ENCODE measurements at regions not wholly inside any gene's neighbourhood (a gene's known extent, or its start where the extent isn't known, plus 50 kb on each side); places are given as distances from the start of the nearest gene placed in this dataset.
A peak's percentile ranks its signal among the peaks of the same experiment; 100 is the strongest.

DNA sequence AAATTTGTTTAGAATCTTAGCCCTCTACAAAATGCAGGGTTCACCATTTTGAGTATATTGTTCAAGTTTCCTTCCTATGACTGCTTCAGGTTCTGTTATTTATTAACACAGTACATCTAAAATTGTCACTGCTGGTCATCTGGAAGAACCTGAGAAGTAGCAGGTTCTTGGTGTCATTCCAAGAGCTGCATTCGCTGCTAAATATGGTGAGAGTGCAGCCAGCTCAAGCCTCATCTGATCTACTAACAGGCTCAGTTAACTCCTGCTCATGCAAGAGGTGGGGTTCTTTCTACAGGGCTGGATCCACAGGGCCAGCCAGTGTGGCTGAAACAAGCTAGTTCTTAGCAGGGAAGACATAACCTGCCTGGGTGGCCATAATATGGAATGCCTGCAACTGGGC, 1946.1 kb downstream of the TP53TG3F start:
- no peak overlapping the region for H3K4me3 Mint-ChIP-seq
- H3K9me3 Mint-ChIP-seq, result peaks cover 14% of the 10 kb centered on the region
- H3K27me3 Mint-ChIP-seq, result no peaks in the 10 kb centered on the region
- no peak for DNase-seq
- H3K36me3 Mint-ChIP-seq, result no peaks in the 10 kb centered on the region
- H3K4me1 Mint-ChIP-seq, result no peaks in the 10 kb centered on the region
- no peak overlapping the region for H3K27ac Mint-ChIP-seq

DNA sequence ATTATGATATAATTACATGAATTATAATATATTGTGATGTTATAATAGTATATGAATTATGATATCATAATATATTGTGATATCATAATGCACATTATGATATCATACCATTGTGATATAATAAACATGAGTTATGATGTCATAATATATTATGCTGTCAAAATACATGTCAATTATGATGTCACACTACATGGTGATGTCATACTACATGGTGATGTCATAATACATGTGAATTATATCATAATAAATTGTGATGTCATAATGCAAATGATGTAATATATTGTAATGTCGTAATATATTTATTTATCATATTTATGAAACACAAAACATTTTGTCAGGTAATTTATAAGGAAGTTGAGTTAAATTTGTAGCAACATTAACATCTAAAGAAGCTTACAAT, 1950.1 kb downstream of the TP53TG3F start:
- H3K36me3 Mint-ChIP-seq, result no peaks in the 10 kb centered on the region
- no peaks in the 10 kb centered on the region for H3K27me3 Mint-ChIP-seq
- H3K4me3 Mint-ChIP-seq, result no peak overlapping the region
- peaks cover 14% of the 10 kb centered on the region for H3K9me3 Mint-ChIP-seq
- no peaks in the 10 kb centered on the region for H3K4me1 Mint-ChIP-seq
- no peak overlapping the region for H3K27ac Mint-ChIP-seq
- DNase-seq, result no peak

DNA sequence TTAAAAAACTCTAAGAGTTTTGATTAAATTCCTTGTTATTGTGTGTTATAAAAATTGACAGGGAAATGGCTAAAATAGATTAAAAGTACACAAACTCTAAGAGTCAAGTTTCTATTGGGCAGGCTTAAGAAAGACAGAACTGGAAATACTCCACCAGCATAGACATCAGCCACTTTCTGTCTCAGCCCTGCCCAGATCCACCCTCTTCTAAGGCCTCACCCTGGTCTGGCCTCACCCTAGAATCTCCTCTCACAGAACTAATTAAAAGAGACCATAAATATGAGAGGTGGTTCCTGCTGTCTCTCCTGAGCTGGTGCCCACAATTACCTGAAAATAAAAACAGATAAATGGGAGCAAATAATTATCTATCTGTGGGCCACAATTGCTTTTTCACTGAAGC, 1951.0 kb downstream of the TP53TG3F start:
- Mint-ChIP-seq H3K4me1 (no peaks in the 10 kb centered on the region), H3K9me3 (peaks cover 18% of the 10 kb centered on the region), H3K4me3 (no peak overlapping the region), H3K27ac (no peak overlapping the region), H3K36me3 (no peaks in the 10 kb centered on the region), H3K27me3 (no peaks in the 10 kb centered on the region)
- DNase-seq, result no peak

DNA sequence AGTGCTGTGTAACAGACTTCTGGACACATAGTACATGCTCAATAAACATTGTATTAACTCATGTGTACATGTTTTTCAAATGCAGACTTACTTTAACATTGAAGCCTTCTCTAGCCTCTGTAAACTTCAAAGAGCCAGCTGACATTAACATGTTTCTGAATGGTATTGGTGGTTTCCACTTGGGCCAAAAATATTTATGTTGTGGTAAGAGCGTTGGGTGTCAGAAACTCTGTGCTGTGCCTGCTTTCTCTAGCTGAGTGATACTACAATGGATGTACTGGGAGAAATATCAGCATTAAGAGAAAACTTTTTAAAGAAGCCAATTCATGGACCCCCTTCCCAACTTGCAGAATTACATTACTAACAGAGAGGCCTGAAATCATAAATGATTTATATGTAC, 1951.7 kb downstream of the TP53TG3F start:
- H3K27me3 Mint-ChIP-seq, result no peaks in the 10 kb centered on the region
- peaks cover 18% of the 10 kb centered on the region for H3K9me3 Mint-ChIP-seq
- no peaks in the 10 kb centered on the region for H3K36me3 Mint-ChIP-seq
- H3K4me1 Mint-ChIP-seq, result no peaks in the 10 kb centered on the region
- H3K4me3 Mint-ChIP-seq, result no peak overlapping the region
- no peak overlapping the region for H3K27ac Mint-ChIP-seq
- no peak for DNase-seq

DNA sequence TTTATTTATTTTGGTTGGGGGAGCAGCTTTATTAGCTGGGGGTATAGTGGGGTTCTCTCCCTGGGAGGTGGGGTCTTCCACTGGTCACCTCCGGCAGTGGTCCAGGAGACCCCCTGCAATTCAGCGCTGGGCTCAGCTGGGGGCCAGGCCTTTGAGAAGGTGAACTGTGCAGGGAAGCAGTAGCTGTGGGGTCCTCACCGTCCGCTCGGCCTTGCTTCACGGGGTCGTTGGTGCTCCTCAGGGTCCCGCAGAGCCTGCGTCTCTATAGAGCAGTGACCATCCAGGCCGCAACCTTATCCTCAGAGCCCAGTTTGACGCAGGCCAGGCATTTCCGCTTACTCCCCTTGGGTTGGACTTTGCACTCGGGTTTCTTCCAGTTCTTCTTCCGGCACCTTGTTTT, 1954.7 kb downstream of the TP53TG3F start:
- no peak for DNase-seq
- H3K4me1 Mint-ChIP-seq, result no peaks in the 10 kb centered on the region
- H3K27ac Mint-ChIP-seq, result no peak overlapping the region
- no peak overlapping the region for H3K4me3 Mint-ChIP-seq
- H3K36me3 Mint-ChIP-seq, result no peaks in the 10 kb centered on the region
- peaks cover 22% of the 10 kb centered on the region for H3K9me3 Mint-ChIP-seq
- H3K27me3 Mint-ChIP-seq, result no peaks in the 10 kb centered on the region

DNA sequence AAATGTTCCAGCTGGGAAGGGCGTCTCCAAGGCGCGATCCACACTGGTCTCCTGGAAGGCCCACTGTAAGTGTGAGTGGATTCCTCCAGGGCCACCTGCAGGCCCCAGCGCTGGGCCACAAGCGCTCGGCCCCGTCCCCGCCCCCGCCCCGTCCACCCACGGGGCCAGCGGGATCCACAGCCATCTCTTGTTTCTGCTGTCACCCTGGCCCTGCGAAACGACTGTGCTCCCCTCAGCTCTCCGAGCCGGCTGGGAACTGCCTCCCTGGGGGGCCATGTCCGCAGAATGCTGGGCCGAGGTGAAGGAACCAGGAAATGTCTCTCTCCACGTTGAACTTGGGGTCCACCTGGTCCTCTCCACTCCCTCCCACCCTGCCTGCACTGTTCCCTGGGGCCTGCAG, 1955.2 kb downstream of the TP53TG3F start:
- no peaks in the 10 kb centered on the region for H3K4me1 Mint-ChIP-seq
- no peak for DNase-seq
- no peaks in the 10 kb centered on the region for H3K36me3 Mint-ChIP-seq
- no peak overlapping the region for H3K27ac Mint-ChIP-seq
- peaks cover 23% of the 10 kb centered on the region for H3K9me3 Mint-ChIP-seq
- H3K4me3 Mint-ChIP-seq, result no peak overlapping the region
- no peaks in the 10 kb centered on the region for H3K27me3 Mint-ChIP-seq

DNA sequence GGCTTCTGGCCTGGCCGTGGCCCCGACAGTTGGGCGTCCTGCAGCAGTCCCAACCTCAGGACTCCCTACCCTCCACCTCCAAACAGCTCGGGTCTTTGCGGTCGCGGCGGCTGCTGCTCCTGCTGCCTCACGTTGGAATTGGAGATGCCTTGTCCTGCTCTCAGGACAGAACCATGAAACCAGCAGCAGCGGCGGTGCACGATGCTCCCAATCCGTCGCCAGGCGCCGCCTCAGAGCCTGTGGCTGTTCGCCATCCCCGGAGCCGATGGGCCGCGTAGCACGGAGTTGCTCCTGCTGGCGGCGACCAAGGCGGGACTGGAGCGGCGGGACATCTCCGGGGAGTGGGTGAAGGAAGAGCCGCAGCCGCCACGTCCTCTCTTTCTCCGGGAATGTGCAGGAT, 1965.9 kb downstream of the TP53TG3F start:
- no peak overlapping the region for H3K27ac Mint-ChIP-seq
- no peaks in the 10 kb centered on the region for H3K4me1 Mint-ChIP-seq
- H3K27me3 Mint-ChIP-seq, result no peaks in the 10 kb centered on the region
- peaks cover 7% of the 10 kb centered on the region for H3K9me3 Mint-ChIP-seq
- H3K4me3 Mint-ChIP-seq, result no peak overlapping the region
- no peaks in the 10 kb centered on the region for H3K36me3 Mint-ChIP-seq
- no peak for DNase-seq

DNA sequence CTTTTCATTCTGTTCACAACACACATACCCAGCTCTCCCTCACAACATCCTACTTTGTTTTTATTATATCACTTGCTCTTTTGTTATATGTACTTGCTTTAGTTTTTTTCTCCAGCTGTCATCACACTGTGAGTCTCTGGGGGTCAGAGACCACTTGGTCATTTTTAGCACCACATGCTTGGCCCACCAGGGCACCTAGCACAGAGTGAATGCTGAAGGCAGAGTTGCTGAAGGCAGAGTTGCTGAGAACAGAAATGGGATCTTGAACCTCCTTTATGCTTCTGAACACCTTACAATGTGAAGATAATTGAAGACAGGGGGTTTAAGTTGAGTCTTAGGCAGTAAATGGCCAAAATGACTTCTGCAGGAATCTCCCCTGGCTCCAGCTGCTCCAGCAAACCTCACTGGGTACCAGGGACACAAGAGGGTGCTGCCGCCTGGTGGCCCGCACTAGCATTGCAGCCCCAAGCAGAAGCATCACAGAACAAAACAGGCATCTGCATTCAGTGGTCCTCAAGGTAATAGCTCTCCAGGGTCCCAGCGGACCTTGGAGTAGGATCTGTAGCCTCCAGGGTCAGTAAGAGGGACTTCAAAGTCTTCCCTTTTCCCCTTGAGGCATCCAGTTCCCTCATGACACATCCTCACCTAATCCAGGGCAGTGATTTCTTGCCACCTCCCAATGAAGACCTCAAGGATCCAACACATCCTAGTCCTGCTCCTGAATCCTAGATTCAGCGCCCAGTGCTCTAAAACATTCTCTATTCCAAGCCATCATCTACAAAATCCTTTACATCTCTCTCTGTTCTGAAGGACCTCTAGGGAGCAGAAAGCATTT, 1972.6 kb downstream of the TP53TG3F start:
- no peaks in the 10 kb centered on the region for H3K36me3 Mint-ChIP-seq
- H3K4me1 Mint-ChIP-seq, result no peaks in the 10 kb centered on the region
- no peak overlapping the region for H3K27ac Mint-ChIP-seq
- peak; percentile 8 for DNase-seq
- H3K27me3 Mint-ChIP-seq, result no peaks in the 10 kb centered on the region
- no peak overlapping the region for H3K4me3 Mint-ChIP-seq
- peaks cover 17% of the 10 kb centered on the region for H3K9me3 Mint-ChIP-seq

DNA sequence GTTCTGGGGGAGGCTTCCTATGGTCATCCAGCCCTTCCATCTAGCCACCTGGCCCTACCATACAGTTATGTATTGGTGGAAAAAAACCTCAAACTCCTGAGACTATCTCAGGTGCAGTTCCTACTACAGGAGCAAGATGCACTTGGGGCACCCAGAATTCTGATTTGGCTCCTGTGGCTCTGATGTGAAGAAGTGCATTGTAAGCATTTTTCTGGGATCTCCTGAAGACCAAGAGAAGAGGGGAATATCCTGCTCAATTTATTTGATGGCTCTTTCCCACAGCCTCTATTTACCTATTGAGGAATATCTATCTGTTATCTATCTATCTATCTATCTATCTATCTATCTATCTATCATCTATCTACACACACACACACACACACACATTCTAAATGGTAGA, 1981.5 kb downstream of the TP53TG3F start:
- no peak for DNase-seq
- no peak overlapping the region for H3K4me3 Mint-ChIP-seq
- no peaks in the 10 kb centered on the region for H3K36me3 Mint-ChIP-seq
- no peaks in the 10 kb centered on the region for H3K27me3 Mint-ChIP-seq
- H3K27ac Mint-ChIP-seq, result no peak overlapping the region
- H3K4me1 Mint-ChIP-seq, result no peaks in the 10 kb centered on the region
- peaks cover 8% of the 10 kb centered on the region for H3K9me3 Mint-ChIP-seq

DNA sequence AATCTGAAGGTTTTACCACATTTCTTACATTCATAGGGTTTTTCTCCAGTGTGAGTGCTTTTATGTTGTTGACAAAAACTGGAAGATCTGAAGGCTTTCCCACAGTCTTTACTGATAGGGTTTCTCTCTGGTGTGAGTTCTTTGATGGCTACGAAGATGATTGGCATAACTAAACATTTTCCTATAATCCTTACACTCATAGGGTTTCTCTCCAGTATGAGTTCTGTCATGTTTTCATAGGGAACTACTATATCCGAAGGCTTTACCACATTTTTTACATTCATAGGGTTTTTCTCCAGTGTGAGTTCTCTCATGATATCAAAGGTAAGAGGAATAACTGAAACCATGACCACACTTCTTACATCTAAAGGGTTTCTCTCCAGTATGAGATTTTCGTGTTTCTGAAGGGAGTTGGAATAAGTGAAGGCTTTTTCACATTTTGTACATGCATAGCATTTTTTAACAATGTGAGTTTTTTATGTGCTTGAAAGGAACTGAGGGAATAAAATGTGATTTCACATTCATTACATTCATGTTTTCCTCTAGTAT, 1987.7 kb downstream of the TP53TG3F start:
- H3K27me3 Mint-ChIP-seq, result no peaks in the 10 kb centered on the region
- H3K4me1 Mint-ChIP-seq, result no peaks in the 10 kb centered on the region
- H3K27ac Mint-ChIP-seq, result no peak overlapping the region
- H3K9me3 Mint-ChIP-seq, result peaks cover 29% of the 10 kb centered on the region
- H3K36me3 Mint-ChIP-seq, result peaks cover 1% of the 10 kb centered on the region
- H3K4me3 Mint-ChIP-seq, result no peak overlapping the region
- DNase-seq, result no peak

DNA sequence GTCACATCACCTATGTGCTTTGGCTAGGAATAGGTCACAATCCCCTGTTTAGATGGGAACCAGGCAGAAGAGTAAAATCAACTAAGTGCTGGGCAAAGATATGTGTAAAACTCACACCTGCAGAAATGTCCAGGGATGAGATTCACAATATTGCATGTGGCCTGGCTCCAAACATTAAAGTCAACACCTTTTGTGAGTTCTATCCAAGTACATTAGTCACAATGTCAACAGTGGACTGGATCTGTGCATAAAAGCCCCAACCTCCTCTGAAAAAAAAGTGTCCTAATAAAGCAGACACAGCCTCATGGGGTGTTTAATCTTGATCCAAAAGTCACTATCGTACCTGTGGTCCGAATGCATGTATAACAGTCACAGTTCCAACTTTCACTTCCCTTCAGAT, 1990.3 kb downstream of the TP53TG3F start:
- H3K9me3 Mint-ChIP-seq, result peaks cover 27% of the 10 kb centered on the region
- DNase-seq, result no peak
- no peaks in the 10 kb centered on the region for H3K27me3 Mint-ChIP-seq
- H3K4me1 Mint-ChIP-seq, result no peaks in the 10 kb centered on the region
- no peak overlapping the region for H3K27ac Mint-ChIP-seq
- no peak overlapping the region for H3K4me3 Mint-ChIP-seq
- peaks cover 1% of the 10 kb centered on the region for H3K36me3 Mint-ChIP-seq

DNA sequence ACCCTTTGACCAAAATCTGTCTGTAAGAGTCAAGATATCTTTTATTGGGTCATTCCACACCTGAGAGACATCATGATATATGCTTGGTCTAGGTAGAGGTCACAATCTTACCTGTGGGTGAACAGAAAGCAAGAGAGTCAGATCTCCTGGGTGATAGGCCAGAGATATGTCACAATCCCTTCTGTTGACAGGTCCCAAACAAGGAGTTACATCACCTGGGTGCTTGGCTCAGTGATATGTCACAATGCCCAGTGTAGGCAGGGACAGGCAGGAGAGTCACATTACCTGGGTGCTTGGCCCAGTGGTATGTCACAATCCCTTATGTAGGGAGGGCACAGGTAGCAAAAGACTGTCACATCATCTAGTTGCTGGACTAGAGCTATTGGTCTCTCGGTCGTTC, 1991.2 kb downstream of the TP53TG3F start:
- Mint-ChIP-seq H3K27ac (no peak overlapping the region), H3K36me3 (peaks cover 1% of the 10 kb centered on the region), H3K4me1 (no peaks in the 10 kb centered on the region), H3K4me3 (no peak overlapping the region), H3K9me3 (peaks cover 27% of the 10 kb centered on the region), H3K27me3 (no peaks in the 10 kb centered on the region)
- no peak for DNase-seq

DNA sequence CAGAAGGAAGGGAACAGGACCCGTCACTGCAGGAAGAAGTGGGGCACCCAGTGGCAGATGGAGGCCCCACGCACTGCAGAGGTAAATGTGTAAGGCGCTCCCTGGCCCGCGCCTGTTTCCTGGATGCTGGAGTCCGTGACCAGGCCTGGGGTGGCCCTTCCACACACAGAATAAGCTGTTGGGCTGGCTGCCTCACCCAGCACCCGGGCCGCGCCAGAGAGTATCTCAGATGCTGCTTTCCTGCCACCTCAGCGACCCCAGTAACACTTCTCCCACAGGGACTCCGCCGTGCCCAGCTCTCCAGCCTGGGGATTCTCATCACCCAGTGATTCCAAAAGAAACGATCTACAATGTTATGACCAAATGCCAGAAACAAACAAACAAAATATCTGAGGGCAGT, 1993.1 kb downstream of the TP53TG3F start:
- H3K27me3 Mint-ChIP-seq, result no peaks in the 10 kb centered on the region
- H3K27ac Mint-ChIP-seq, result no peak overlapping the region
- H3K4me1 Mint-ChIP-seq, result no peaks in the 10 kb centered on the region
- peaks cover 27% of the 10 kb centered on the region for H3K9me3 Mint-ChIP-seq
- DNase-seq, result no peak
- no peaks in the 10 kb centered on the region for H3K36me3 Mint-ChIP-seq
- no peak overlapping the region for H3K4me3 Mint-ChIP-seq

DNA sequence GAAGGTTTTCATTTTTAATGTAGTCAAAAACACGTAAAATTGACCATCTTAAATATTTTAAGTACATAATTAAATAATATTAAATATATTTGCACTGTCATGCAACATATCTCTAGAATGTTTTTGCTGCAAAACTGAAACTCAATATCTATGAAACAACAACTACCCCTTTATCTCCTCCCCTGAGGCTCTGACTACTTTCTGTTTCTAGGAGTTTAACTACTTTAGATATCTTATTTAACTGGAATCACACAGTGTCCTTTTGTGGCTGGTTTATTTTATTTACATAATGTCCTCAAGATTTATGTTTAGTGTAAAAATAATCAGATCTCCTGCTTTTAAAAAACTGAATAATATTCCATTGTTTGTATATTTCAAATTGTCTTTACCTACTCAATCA, 2003.9 kb downstream of the TP53TG3F start:
- no peak for DNase-seq
- no peaks in the 10 kb centered on the region for H3K4me1 Mint-ChIP-seq

DNA sequence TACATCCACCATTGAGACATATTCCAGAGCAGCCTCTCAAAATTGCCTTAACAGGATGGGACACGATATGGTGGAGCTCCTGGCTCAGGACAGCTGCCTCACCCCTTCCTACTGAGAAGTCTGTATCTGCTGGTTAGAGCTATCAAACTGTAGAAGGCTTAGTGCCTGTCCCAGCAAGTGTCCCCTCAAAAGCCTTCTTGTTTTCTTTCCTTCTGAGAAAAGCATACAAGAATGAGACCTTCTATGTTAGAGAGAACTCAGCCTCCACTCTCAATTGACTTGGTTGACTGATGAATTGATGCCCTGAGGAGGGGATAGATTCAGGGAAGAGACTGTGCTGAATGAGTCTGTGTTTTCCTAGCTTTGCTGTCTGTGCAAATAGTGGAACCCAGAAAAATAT, 2020.9 kb downstream of the TP53TG3F start:
- H3K4me3 Mint-ChIP-seq, result no peak overlapping the region
- DNase-seq, result no peak
- no peak overlapping the region for H3K27ac Mint-ChIP-seq
- H3K4me1 Mint-ChIP-seq, result no peaks in the 10 kb centered on the region
- no peaks in the 10 kb centered on the region for H3K27me3 Mint-ChIP-seq
- peaks cover 9% of the 10 kb centered on the region for H3K9me3 Mint-ChIP-seq
- no peaks in the 10 kb centered on the region for H3K36me3 Mint-ChIP-seq

More for the DNA sequence above, 2003.9 kb downstream of the TP53TG3F start:
- no peaks in the 10 kb centered on the region for H3K36me3 Mint-ChIP-seq
- no peak overlapping the region for H3K27ac Mint-ChIP-seq
- no peak overlapping the region for H3K4me3 Mint-ChIP-seq
- H3K9me3 Mint-ChIP-seq, result peaks cover 12% of the 10 kb centered on the region
- H3K27me3 Mint-ChIP-seq, result no peaks in the 10 kb centered on the region

DNA sequence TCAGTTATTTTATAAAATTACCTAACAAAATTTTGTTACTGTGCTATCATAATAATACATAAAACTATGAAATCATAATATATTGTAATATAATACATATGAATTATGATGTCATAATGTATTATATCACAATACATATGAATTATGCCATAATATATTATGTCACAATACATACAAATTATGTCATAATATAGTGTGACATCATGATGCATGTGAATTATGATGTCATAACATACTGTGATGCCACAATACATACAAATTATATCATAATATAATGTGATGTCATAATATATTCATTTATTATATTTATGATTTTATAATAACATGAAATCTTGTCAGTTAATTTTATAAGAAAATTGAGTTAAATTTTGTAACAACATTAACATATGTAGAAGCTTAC, 2021.6 kb downstream of the TP53TG3F start:
- H3K4me1 Mint-ChIP-seq, result no peaks in the 10 kb centered on the region
- no peak overlapping the region for H3K4me3 Mint-ChIP-seq
- H3K27ac Mint-ChIP-seq, result no peak overlapping the region
- H3K36me3 Mint-ChIP-seq, result no peaks in the 10 kb centered on the region
- H3K9me3 Mint-ChIP-seq, result peaks cover 9% of the 10 kb centered on the region
- DNase-seq, result no peak
- H3K27me3 Mint-ChIP-seq, result no peaks in the 10 kb centered on the region

Data from activated naive CD8-positive, alpha-beta T cell treated with anti-CD3 and anti-CD28 coated beads for 36 hours (primary cell).